Chondrocyte (in vitro differentiated cells): ENCODE measurements at regions not wholly inside any gene's neighbourhood (a gene's known extent, or its start where the extent isn't known, plus 50 kb on each side); places are given as distances from the start of the nearest gene placed in this dataset.

Experiments used
- DNase-seq: peaks from one replicate; pipeline ENCODE4 v3.0.0; 2021; ENCODE audit warnings: mixed read lengths, low spot score
- H3K27ac Mint-ChIP-seq: one replicate; pipeline ENCODE4 v1.8.0; 2021; ENCODE audit warnings: mild to moderate bottlenecking, moderate library complexity, mixed read lengths; ENCODE audit not compliant: unreplicated experiment
- H3K27me3 Mint-ChIP-seq: 2 replicates; pipeline ENCODE4 v1.8.0; 2021; ENCODE audit warnings: low read depth, mixed read lengths
- H3K36me3 Mint-ChIP-seq: 2 replicates; pipeline ENCODE4 v1.8.0; 2021; ENCODE audit warnings: low read depth, mixed read lengths
- H3K4me1 Mint-ChIP-seq: 2 replicates; pipeline ENCODE4 v1.8.0; 2021; ENCODE audit warnings: low read depth, mild to moderate bottlenecking, mixed read lengths
- H3K4me3 Mint-ChIP-seq: one replicate; pipeline ENCODE4 v1.8.0; 2021; ENCODE audit warnings: mild to moderate bottlenecking, moderate library complexity, mixed read lengths; ENCODE audit not compliant: unreplicated experiment
- H3K9me3 Mint-ChIP-seq: 2 replicates; pipeline ENCODE4 v1.8.0; 2021; ENCODE audit warnings: low read depth, mixed read lengths
- TF ChIP-seq, protein P1 (sequence below): fragments of 200-600 bp; sonication (generic); IDR thresholded peaks from 2 replicates; pipeline ENCODE4 v1.5.0; 2021; ENCODE audit warnings: antibody characterized with exemption, mild to moderate bottlenecking, moderate library complexity

DNA sequence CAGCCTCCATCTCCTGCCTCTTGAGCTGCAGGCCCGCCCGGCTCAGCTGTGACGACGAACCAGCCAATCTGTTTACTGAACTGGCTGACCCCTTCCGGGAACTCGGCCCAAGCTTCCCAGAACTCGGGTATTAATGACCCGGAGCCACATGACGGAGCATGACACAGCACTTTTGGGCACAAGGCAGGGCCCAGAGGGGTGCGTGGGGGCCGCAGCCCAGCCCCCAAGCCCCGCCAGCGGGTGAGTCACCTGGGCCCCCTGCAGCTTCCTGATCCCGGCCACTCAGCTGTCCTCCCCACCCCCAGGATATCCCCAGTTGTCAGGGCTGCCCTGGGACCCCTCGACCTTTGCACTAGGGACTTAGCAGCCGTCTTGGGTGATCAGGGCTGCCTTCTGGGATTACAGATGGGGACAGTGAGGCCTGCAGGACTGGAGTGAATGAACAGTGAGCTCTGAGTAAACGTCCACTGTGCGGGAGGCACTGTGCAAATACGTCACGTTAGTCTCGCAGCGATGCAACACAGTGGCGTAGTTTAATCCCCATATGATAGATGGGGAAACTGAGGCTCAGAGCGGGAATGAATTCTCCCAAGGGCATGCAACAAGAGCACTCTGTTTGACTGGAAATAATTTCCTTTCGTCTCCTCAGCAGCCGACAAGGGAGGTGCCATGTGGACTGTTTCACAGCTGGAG lies 102.1 kb downstream of the CEBPB start:
- H3K36me3 Mint-ChIP-seq: no peaks in the 10 kb centered on the region
- H3K27ac Mint-ChIP-seq: peak overlapping the region; percentile 68
- H3K4me3 Mint-ChIP-seq: no peak overlapping the region
- H3K4me1 Mint-ChIP-seq: peaks cover 17% of the 10 kb centered on the region
- no peaks in the 10 kb centered on the region for H3K27me3 Mint-ChIP-seq
- DNase-seq: peak; percentile 89
- TF ChIP-seq, protein P1, sequence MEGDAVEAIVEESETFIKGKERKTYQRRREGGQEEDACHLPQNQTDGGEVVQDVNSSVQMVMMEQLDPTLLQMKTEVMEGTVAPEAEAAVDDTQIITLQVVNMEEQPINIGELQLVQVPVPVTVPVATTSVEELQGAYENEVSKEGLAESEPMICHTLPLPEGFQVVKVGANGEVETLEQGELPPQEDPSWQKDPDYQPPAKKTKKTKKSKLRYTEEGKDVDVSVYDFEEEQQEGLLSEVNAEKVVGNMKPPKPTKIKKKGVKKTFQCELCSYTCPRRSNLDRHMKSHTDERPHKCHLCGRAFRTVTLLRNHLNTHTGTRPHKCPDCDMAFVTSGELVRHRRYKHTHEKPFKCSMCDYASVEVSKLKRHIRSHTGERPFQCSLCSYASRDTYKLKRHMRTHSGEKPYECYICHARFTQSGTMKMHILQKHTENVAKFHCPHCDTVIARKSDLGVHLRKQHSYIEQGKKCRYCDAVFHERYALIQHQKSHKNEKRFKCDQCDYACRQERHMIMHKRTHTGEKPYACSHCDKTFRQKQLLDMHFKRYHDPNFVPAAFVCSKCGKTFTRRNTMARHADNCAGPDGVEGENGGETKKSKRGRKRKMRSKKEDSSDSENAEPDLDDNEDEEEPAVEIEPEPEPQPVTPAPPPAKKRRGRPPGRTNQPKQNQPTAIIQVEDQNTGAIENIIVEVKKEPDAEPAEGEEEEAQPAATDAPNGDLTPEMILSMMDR: no peak
- no peaks in the 10 kb centered on the region for H3K9me3 Mint-ChIP-seq

GRCh38 chr20:50293284-50294139 lies 102.9 kb downstream of the CEBPB start:
- Mint-ChIP-seq H3K4me1 (peaks cover 9% of the 10 kb centered on the region), H3K4me3 (no peak overlapping the region)
- DNase-seq: no peak

GRCh38 chr20:50294164-50295088 lies 103.8 kb downstream of the CEBPB start:
- peaks cover 7% of the 10 kb centered on the region for H3K4me1 Mint-ChIP-seq
- no peak for DNase-seq
- H3K9me3 Mint-ChIP-seq: no peaks in the 10 kb centered on the region
- H3K36me3 Mint-ChIP-seq: no peaks in the 10 kb centered on the region
- no peaks in the 10 kb centered on the region for H3K27me3 Mint-ChIP-seq
- H3K27ac Mint-ChIP-seq: no peak overlapping the region
- TF ChIP-seq, protein P1: peak; percentile 14
- no peak overlapping the region for H3K4me3 Mint-ChIP-seq

More at GRCh38 chr20:50293284-50294139, 102.9 kb downstream of the CEBPB start:
- no peak overlapping the region for H3K27ac Mint-ChIP-seq
- H3K9me3 Mint-ChIP-seq: no peaks in the 10 kb centered on the region
- H3K27me3 Mint-ChIP-seq: no peaks in the 10 kb centered on the region
- TF ChIP-seq, protein P1: no peak
- no peaks in the 10 kb centered on the region for H3K36me3 Mint-ChIP-seq

GRCh38 chr20:50295345-50295744 lies 104.7 kb downstream of the CEBPB start:
- no peak for DNase-seq
- H3K4me1 Mint-ChIP-seq: peaks cover 7% of the 10 kb centered on the region
- TF ChIP-seq, protein P1: no peak
- no peaks in the 10 kb centered on the region for H3K27me3 Mint-ChIP-seq
- H3K27ac Mint-ChIP-seq: no peak overlapping the region
- no peak overlapping the region for H3K4me3 Mint-ChIP-seq
- H3K36me3 Mint-ChIP-seq: no peaks in the 10 kb centered on the region
- H3K9me3 Mint-ChIP-seq: peaks cover 2% of the 10 kb centered on the region
